NCI-H510A (cell line): ENCODE measurements at regions not wholly inside any gene's neighbourhood (a gene's known extent, or its start where the extent isn't known, plus 50 kb on each side); places are given as distances from the start of the nearest gene placed in this dataset.

Source experiments
- DNase-seq: peaks from one replicate; lab custom pipeline; 2025; lab: John Stamatoyannopoulos, UW

DNA sequence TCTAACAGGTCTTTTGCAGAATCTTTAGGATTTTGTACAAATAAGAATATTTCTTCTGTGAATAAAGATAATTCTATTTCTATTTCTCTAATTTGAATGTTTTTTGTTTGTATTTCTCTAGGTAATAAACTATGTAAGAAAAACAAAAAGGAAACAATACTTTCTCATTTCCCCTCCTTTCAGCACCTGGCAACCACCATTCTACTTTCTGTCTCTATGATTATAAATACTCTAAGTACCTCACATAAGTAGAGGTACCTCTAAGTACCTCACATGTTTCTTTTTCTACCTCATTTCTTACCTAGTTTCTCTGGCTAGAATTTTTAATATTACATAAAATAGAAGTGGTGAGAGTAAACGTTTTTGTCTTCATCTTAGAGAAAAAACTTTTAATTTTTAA lies 550.0 kb downstream of the EPHA5 start:
- no peak for DNase-seq

DNA sequence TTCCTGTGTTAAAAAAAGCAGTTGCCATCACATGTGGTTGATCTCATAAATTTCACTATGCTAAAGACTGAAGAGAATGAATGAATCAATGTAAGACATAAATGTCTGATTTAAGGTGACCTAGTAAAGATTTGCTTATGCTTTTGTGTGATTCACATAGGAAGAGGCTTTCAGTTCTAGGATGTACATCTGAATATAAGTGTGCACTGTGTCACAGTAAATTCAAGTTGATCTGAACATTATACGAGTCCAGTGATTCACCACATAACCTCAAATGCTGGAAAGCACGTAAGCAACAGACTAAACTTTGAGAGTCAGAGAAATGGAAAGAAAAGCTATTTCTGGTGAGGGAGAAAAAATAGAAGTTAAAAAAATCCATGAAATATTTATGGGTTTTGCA lies 567.9 kb downstream of the EPHA5 start:
- no peak for DNase-seq

DNA sequence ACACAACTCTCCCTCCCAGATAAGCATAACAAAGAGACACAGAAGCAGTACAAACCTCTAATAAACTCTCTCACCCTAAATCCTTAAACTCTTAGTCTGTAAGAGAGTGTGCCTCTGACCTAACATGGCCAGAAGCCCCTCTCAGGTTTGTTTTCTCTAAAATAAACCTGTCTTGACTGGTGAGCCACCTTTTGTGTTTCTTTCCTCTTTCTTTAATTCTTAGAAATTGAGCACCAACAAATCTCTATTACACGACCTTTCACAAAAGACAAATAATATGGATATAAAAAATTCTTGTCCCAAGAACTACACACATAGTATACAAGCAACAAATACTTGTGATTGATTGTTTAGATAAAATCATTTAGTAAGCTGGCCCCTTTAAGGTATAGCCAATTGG lies 573.7 kb downstream of the EPHA5 start:
- no peak for DNase-seq

DNA sequence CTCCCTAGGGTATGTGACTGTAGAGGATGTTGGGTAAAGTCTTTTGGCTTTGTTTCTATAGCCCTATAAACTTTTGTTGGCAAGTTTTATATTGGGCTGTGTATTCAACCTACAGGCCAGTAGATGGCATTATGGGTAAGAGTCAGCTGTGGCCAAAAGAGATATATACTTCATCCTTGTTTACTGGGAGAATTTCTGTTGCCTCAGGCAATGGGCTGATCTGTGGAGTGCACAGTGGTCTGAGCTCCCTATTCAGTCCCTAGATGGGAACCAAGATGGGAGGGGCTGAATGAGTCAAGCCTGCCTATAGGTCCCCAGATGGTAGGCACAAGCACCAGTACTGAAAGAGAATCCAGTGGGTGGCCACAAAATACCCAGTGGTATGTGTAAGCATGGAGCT lies 580.6 kb downstream of the EPHA5 start:
- DNase-seq, result no peak

DNA sequence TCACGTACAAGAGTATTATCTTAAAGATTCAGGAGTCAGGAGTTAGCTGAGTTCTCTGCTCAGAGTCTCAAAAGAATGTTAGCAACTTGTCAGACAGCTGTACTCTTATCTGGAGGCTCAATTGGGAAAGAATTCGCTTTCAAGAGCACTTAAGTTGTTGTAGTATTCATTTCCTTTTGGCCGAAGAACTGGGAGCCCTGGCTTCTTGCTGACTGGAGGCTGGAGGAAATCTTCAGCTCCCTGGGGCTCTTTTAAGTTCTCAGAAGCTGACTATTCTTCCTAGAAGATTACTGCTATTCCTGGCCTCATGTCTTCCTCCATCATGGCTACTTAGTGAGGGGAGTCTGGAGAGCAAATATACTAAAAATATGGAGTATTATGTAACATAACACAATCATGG lies 587.2 kb downstream of the EPHA5 start:
- no peak for DNase-seq

DNA sequence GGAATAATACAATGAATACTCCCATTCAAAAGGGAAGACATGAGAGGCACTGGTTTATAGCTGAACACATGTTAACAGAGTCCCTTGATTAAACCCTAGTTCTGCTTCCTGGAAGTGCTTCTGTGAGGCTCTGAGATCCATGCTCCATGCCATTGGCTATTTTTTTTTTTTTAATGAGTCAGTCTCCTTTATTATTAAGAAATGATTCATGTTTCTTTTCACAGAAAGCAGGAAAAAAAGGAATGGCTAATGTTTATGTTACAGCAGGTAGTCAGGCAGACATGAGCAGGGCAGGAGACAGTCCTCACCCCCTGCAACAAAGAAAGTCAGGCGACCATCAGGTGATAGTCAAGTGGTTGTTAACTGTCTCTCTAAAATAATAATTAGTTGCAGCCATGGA lies 598.7 kb downstream of the EPHA5 start:
- no peak for DNase-seq

DNA sequence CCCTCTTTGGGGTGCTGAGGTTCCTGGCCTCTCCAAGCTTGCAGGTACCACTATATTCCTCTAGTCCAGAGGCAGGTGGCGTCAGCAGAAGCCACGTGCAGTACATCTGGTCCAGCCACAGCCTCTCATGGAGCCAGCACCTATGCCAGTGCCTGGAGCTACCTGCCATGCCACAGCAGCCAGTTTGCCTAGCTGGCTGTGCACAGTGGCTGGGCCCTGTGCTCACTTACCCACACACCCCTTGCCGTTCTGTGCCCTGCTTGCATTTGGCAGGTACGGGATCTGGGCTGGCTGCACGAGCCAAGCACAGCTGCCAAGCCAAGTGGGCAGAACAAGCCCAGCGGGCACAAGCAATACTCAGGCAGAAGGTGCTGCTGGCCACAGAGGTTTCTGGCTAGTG lies 601.1 kb downstream of the EPHA5 start:
- DNase-seq, result no peak

DNA sequence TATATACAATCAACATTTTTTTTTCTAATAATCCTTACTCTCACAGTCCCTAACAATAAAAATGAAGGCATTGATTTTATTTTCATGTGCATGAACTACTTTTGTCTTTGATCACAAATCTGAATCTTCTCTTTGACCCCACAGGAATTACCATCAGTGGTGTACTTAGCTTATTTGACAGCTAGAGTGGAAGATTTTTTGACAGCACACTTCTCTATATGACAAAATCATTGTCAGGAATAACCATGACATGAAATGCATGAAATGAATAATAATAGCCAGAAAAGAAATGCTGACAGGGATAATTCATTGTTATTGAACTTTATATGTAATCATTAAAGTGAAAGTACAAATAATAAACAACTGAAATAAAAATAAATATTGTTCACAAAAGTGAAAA lies 604.2 kb downstream of the EPHA5 start:
- no peak for DNase-seq

DNA sequence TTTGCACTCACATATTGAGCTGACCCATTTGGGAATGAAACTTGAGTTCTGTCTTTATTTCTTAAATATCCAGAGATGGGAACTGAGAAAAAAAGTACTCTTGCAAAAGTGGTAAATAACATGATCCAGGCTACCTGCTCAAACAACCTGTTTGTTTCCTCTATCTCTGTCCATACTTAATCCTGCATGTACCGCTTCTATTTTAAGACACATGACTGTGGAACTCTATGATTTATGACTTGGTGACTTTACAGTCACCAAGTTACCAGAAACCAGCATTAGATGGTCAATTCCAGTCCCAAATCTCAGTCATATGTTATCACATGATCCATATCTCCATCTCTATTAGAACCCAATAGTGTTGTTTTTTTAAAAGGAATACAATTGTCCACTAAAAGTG lies 606.7 kb downstream of the EPHA5 start:
- DNase-seq, result no peak

DNA sequence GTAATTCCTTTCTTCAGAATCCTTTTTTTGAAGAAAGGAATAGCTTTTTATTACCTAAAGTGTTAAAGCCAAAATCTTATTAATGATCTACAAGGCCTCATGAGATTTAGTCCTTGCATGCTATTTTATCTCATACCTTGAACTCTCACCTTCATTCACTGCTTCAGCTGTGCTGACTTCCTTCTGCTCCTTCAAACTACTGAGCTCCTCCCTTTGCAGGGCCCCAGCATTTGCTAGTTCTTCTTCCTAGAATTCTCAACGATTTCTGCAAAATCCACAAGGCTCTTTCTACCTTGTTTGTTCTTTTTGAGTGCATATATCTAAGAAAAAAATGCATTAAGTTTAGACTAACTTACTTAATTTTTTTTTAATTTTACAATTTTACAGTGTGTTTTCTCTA lies 619.5 kb downstream of the EPHA5 start:
- no peak for DNase-seq

DNA sequence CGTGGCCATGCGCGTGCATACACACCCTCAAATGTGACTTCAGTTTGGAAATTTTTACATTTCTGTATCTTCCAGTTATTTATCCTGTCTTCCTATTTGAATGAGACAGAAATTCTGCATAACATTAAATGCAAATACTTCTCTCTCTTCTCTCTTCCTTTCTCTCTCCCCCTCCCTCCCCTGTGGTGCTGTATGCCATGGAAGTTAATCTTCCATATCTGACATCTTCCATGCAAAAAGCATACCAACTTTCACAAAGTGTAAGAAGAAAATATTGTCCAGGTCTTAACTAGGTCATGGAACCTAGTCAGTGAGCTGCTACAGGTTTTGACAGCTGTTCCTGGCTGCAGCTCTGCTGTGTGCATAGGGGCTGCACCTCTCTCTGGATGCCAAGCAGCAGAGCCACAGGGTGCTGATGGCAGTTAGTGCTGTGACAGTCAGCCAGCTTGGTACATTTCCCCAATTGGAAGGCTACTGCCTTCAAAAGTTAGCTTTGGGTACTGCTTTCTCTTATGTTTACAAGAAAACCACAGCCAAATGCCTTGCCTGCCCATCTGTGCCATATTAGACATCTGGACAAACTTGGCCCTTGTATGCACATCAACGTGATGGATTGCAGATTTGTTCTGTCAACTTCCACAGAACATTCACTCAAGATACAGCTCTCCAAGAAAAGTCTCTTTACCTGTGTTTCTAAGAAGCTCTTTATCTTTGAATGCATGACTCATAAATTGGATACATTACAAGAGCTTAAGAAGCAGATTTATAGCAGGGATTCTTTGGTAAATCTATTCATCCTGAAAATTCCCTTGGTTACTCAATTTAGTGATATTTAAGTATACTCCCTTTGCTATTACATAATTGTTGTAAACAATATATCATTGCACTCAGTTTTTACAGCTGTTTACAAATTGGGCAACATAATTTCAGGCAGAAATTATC lies 623.8 kb downstream of the EPHA5 start:
- DNase-seq, result no peak

DNA sequence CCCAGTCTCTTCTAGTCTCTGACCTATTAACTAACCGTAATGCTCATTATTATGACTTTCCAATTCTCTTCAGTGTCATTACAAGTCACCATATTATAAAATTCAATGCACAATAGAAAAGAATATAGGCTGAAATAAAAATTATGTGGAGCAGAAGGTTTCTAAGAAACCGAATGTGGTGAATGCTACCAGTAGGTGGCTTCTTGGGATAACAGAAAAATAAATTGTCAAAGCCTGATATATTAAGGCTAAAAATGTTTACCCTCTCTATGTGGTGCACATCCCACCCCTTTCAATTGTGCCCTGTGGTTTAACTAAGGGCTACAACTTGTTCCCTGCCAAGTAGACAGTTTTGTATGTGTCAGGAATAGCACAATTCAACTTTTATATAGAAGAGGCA lies 624.6 kb upstream of the TECRL start:
- no peak for DNase-seq

DNA sequence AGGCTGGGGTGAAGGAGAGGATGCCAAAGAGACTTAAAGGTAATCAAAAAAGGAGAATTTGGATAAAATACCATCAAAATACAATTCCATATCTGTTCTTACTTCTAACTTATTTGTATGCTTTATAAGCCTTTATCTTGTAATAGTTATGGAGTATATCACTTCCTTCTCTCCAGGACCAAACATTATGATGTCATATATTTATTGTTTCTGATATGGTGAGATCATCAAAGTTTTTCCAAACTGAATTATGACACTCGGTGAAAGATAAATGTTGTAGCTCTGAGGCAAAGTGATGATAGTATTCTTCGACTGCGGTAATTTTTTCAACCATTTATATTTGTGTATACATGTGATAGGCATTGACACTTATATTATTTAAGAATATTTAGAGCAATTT lies 619.3 kb upstream of the TECRL start:
- no peak for DNase-seq

DNA sequence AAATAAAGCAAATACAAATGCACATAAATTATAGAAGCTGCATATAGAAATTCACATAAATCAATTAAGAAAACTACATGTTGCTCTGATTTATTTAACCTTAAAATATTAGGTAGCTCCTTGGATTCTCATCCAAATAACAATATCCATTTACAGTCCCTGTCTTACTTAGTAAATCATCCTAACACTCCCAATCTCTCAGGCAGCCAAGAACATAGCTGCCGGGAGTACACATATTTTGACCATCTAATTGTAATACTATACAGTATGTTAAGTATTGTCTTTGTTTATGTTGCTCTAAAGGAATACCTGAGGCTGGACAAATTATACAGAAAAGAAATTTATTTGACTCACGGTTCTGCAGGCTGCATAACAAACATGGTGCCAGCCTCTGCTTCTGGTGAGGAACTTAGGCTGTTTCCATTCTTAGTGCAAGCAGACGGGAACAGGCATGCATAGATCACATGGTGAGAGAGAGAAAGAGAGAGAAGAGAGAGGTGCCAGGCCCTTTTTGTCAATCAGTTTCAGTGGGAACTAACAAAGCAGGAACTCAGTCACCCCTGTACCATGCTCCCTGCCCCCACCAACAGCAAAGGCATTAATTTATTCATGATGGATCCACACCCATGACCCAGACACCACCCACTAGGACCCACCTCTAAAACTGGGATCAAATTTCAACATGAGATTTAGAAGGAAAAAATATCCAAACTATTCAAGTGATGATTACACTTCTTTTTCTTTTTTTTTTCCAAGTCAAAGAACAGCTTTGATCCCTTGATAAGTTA lies 614.8 kb upstream of the TECRL start:
- no peak for DNase-seq

DNA sequence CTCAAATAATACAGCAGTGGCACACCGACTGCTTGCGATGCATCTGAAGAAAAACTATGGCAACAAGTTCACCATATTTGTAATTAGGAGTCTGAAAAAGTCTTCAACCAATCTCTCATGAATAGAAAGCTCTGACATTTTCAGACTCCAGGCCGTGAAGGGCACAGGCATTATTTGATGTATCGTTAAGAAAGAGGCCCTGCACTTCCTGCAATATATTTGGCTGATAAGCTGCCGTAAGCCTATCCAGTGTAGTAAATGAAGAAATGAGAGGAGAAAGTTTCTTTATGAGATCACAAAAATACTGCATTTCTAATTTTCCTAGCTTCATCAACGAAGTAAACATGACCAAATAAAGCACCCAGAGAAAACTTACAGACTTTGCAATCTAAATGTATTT lies 613.8 kb upstream of the TECRL start:
- DNase-seq, result no peak

DNA sequence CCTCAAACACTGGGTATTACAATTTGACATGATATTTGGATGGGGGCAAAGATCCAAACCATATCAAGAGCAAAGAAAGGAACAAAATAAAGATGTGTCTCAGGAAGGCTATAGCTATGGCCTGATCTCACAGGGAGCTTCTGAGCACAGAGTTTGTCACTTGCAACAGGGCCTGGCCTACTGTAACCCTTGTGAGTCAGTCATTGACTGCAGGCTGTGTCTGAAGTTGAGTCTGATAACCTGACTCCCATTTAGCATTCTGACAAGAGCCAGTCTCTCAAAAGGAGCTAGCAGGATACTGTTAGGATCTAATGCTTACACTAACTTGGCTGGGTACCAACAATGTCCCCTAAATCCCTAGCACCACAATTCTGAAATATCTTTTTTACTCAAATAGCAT lies 612.5 kb upstream of the TECRL start:
- no peak for DNase-seq

DNA sequence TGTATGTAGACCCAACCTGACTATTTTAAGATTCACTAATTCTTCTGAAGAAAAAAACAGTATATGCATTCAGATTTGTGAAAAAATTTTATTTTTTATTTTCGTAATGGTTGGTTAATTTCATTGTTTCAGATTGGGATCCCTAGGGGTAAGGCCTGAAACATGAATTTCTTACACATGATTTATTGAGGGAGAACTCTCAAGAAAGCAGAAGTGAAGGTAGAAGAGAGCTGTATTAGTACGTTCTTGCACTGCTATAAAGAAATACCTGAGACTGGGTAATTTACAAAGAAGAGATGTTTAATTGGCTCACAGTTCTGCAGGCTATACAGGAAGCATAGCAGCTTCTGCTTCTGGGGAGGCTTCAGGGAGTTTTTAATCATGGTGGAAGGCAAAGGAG lies 611.9 kb upstream of the TECRL start:
- DNase-seq, result no peak

DNA sequence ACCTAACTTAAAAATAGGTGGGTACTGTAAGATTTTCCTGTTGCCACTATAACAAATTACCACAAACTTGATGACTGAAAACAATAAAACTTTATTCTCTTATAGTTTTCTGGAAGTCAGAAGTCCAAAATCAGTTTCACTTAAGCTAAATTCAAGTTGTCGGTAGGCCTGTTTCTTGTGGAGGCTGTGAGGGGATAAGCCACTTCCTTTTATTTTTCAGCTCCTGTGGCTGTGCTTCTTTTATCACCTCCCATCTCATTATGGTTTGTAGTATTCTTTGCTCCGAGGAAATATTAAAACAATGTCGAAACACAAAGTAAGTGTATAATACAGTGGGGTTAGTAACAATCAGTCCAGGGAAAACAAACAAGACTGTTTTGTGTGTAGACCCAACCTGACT lies 610.5 kb upstream of the TECRL start:
- no peak for DNase-seq

DNA sequence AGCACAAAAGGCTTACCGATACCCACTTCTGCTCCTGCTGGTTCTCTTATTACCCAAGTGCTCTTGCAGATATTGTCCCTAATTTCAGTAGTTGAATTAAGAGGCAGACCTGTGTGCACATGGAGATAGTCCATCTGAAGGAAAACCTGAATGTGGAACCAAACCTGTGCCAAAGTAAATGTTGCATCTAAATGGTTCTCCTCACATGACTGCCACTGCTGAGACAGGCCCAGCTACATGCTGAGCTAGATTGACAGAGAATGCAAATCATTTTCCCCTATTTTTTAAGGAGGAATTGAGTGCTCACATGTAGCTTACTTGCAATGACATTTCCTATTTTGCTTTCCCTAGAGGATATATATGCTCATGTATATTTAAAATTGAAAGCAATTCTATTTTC lies 609.1 kb upstream of the TECRL start:
- DNase-seq, result no peak

DNA sequence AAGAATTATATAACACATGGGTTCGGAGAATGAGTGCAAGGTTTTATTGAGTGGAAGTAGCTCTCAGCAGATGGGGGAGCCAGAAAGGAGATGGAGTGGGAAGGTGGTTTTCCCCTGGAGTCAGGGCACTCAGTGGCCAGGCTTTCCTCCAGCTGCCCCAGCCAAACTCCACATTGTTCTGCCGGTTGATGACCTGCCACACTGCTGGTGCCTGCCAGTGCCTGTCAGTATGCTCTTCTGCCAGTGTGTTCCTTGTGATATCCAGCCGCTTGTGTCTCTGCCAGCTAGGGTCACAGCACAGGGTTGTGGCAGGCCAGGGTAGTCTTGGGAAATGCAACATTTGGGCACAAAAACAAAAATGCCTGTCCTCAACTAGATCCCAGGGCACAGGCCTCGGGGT lies 604.8 kb upstream of the TECRL start:
- DNase-seq, result no peak

DNA sequence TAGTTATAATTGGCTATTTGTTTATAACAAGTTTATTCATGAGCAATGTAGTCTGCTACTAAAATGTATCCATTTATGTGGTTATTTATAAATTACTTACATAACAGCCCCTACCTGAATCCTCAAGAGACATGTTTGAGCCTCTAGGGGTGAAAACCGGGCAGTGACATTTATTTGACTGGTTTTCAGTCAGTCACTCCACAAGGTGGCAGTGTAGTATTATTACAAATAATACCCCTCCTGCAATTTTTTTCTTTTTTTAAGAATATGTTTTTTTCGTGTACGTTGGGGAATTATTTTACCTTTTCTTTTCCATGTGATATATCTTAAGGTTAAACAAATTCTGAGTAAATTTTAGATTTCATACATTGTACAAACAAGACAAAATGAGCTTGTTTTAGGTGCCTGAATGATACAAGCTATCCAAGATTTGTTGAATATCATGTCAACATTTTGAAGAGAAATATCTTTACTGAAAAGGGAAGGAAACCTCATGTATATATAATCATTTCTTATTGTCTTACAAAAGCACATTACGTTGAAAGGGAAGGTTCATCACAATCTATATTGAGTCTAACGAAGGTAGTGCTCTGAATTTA lies 598.7 kb upstream of the TECRL start:
- DNase-seq, result no peak

DNA sequence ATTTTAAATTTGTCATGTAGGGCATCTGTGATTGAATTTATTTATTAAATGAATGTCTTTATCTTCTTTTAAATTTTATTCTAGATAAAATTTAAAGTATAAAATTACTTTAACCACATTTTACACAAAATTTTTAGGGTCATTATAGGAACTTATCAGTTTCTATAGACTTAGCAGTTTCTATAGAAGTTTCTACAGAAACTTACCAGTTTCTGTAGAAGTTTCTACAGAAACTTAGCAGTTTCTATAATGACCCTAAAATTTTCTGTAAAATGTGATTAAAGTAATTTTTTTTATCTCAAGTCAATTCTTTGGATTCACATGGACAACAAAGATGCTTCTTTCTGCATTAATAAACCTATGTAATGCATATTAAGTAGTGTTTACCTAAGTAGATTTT lies 565.9 kb upstream of the TECRL start:
- DNase-seq, result no peak

DNA sequence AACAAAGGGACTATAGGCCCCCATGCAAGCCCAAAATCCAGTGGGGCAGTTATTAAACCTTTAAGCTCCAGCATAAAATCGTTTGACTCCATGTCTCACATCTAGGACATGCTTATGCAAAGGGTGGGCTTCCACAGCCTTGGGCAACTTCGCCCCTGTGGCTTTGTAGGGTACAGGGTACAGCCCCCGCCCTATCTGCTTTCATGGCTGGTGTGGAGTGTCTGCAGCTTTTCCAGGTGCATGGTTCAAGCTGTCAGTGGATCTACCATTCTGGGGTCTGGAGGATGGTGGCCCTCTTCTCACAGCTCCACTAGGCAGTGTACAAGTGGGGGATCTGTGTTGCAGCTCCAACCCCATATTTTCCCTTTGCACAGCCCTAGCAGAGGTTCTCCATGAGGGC lies 559.8 kb upstream of the TECRL start:
- DNase-seq, result no peak
